BJ (cell line): ENCODE measurements at regions not wholly inside any gene's neighbourhood (a gene's known extent, or its start where the extent isn't known, plus 50 kb on each side); places are given as distances from the start of the nearest gene placed in this dataset.

Experiments
- CTCF ChIA-PET: fragments of 350-600 bp; formaldehyde crosslinking; extraction: SDS; loops from one replicate; lab custom pipeline; 2021; ENCODE audit warnings: antibody characterized with exemption, inconsistent platforms; lab: Yijun Ruan, JAX
- POLR2A ChIA-PET: fragments of 300-600 bp; sonication (Branson Sonifier 250); formaldehyde crosslinking; extraction: SDS; loops from one replicate; lab custom pipeline; 2021; ENCODE audit warnings: antibody characterized with exemption; lab: Charles Lee
- DNase-seq: peaks from one replicate; pipeline ENCODE4 v3.0.0-alpha.2; 2011; ENCODE audit warnings: low read depth
- H3K27me3 ChIP-seq: 2 replicates; pipeline ENCODE4 v1.6.0; 2011; ENCODE audit warnings: low read length; ENCODE audit not compliant: control insufficient read depth, insufficient read depth
- H3K36me3 ChIP-seq: 2 replicates; pipeline ENCODE4 v1.5.1; 2011; ENCODE audit warnings: low read length; ENCODE audit not compliant: control insufficient read depth, insufficient read depth
- H3K4me3 ChIP-seq: 2 replicates; pipeline ENCODE4 v1.5.1; 2011; ENCODE audit warnings: low read depth, mild to moderate bottlenecking, control low read depth, low read length
- TF ChIP-seq, protein P1 (sequence below): IDR thresholded peaks from 2 replicates; pipeline ENCODE4 v1.5.1; 2011; ENCODE audit warnings: low read depth, mild to moderate bottlenecking, control low read depth, inconsistent platforms, low read length, moderate library complexity; ENCODE audit not compliant: insufficient read depth

DNA sequence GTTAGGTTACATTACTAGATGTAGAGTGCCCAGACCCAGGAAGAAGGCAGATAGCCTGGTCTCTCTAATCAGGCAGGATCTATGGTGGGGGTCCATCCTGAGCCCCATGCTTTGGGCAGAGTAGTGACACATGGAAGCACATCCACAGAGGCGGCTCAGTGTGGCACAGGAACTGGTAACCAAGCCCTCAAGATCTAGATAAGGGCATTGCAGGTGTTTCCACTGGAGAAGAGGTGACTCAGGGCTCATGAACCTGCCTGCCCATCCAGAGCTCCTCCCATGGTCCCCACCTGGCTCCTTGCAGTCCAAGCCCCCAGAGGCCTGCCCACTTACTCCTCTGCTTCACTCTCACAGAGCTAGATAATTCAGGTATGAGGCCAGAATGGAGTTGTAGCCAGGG lies 62.0 kb upstream of the TMEM132E start:
- H3K36me3 ChIP-seq, result no peaks in the 10 kb centered on the region
- TF ChIP-seq, protein P1, sequence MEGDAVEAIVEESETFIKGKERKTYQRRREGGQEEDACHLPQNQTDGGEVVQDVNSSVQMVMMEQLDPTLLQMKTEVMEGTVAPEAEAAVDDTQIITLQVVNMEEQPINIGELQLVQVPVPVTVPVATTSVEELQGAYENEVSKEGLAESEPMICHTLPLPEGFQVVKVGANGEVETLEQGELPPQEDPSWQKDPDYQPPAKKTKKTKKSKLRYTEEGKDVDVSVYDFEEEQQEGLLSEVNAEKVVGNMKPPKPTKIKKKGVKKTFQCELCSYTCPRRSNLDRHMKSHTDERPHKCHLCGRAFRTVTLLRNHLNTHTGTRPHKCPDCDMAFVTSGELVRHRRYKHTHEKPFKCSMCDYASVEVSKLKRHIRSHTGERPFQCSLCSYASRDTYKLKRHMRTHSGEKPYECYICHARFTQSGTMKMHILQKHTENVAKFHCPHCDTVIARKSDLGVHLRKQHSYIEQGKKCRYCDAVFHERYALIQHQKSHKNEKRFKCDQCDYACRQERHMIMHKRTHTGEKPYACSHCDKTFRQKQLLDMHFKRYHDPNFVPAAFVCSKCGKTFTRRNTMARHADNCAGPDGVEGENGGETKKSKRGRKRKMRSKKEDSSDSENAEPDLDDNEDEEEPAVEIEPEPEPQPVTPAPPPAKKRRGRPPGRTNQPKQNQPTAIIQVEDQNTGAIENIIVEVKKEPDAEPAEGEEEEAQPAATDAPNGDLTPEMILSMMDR, result no peak
- no peak overlapping the region for H3K4me3 ChIP-seq
- ChIA-PET CTCF (no interaction called here), POLR2A (no interaction called here)
- no peaks in the 10 kb centered on the region for H3K27me3 ChIP-seq
- no peak for DNase-seq

DNA sequence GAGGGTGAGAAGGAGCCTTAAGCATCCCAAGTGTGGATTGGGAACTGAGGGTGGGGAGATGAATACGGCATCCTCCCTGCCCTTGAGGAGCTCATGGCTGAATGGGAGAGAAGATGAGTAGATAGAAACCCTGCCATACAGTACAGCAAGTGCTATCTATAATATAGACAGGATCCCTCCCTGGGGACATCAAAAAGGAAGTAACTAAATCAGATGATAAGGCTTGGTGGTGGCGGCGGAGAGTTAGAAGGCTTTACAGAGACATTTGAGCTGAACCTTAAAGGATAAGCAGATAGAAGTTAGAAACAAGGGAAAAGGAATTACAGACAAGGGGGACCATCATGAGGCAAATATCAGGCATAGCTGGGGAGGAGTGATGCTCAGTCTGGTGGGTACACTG lies 67.5 kb upstream of the TMEM132E start:
- ChIA-PET POLR2A (no interaction called here), CTCF (no interaction called here)
- no peak overlapping the region for H3K4me3 ChIP-seq
- H3K36me3 ChIP-seq, result no peaks in the 10 kb centered on the region
- no peak for DNase-seq
- H3K27me3 ChIP-seq, result no peaks in the 10 kb centered on the region
- TF ChIP-seq, protein P1, result no peak

DNA sequence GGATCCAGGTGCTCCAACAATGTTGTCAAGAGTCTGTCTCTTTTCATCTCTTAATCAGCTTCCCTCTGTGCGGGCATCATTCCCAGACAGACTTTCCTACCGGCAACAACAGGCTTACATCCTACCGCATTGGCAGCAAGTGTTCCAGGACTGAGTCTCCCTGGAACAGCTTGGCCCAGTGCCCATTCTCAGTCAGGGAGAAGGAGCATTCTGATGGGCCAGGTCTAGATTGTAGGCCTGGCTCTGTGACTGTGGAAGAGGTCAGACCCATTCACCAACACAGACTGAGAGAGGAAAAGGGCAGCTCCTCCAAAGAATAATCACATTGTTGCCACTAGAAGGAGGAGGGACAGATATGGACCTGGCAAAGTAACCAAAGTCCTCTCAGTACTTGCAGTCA lies 68.1 kb upstream of the TMEM132E start:
- H3K27me3 ChIP-seq, result no peaks in the 10 kb centered on the region
- H3K4me3 ChIP-seq, result no peak overlapping the region
- POLR2A ChIA-PET, result no interaction called here
- TF ChIP-seq, protein P1, result no peak
- DNase-seq, result no peak
- no peaks in the 10 kb centered on the region for H3K36me3 ChIP-seq
- CTCF ChIA-PET, result no interaction called here

DNA sequence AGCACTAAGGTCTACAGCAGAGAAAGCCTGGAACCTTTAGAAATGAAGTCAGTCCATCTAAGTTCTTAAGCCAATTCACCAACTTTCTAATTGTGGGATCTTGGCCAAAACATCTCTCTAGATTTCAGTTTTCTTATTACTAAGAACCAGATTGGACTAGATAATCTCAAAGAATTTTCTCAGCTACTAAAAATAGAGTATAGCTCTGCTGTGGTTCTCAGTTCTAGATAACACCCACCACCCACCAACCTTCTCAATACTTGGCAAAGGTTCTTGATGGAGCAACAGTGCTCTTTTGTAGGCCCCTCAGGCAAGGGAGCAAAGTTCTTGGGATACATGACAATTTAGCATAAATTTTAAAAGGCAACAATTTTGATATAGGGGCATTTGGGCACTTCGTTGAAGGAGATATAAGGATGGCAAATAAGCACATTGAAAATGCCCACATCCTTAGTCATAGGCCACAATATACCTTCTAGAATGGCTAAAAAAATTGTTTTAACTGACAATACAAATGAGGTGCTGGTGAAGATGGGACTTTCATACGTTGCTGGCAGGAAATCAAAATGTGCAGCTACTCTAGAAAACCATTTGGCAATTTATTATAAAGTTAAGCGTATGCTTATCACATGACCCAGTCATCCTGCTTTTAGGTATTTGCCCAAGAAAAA lies 74.4 kb upstream of the TMEM132E start:
- Histone ChIP-seq H3K4me3 (no peak overlapping the region), H3K27me3 (no peaks in the 10 kb centered on the region), H3K36me3 (no peaks in the 10 kb centered on the region)
- CTCF ChIA-PET, result no interaction called here
- DNase-seq, result no peak
- TF ChIP-seq, protein P1, result no peak
- POLR2A ChIA-PET, result no interaction called here

DNA sequence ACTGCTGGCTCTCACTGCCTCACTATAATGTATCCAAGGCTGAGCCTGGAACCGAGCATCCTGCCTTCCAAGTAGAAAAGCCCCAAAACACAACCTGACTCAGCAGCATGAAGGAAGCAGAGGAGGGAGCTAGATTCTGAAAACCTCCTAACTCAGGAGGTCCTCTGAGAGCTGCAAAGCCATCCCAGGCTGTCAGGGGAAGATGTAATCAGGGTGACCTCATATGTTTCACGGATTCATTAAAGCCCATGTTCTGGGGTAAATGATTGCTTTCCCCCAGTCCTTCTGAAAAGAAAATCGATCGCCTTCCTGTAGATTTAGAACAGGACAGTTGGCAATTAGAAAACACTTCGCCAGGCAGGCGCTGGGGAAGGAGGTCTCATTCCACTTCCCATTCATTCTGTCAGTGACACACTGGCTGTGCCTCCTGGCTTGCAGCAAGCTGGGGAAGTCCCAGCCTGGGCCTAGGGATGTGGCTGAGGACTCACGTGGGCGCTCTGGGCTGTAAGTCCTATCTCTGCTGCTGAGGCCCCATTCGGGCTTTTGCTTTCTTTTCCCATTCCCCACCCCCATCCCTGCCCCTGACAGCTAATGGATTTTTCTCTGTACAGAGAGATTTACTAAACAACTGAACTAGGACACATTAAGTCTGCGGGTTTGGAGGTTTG lies 75.7 kb upstream of the TMEM132E start:
- CTCF ChIA-PET, result no interaction called here
- no peak overlapping the region for H3K4me3 ChIP-seq
- H3K36me3 ChIP-seq, result no peaks in the 10 kb centered on the region
- TF ChIP-seq, protein P1, result no peak
- DNase-seq, result no peak
- H3K27me3 ChIP-seq, result no peaks in the 10 kb centered on the region
- POLR2A ChIA-PET, result no interaction called here
